ENCODE measurements at regions not wholly inside any gene's neighbourhood (a gene's known extent, or its start where the extent isn't known, plus 50 kb on each side); places are given as distances from the start of the nearest gene placed in this dataset.

- TF ChIP-seq ZNF274 (IDR thresholded peaks at IDR 0.05; ENCODE audit: borderline replicate concordance, extremely low read depth, low read length) (no peak), EP300 (IDR thresholded peaks at IDR 0.05; ENCODE audit: borderline replicate concordance in 1 of 2, low read depth in 2 of 2, low read length in 2 of 2) (no peak), POLR2A (IDR thresholded peaks at IDR 0.05; ENCODE audit: control extremely low read depth in 1 of 2, low read depth in 2 of 2, low read length in 2 of 2) (no peak), SP4 (IDR thresholded peaks at IDR 0.05; ENCODE audit: low read length) (no peak), POLR2AphosphoS5 (IDR thresholded peaks at IDR 0.05; ENCODE audit: low read depth, low read length) (no peak), YY1 (IDR thresholded peaks at IDR 0.05; ENCODE audit: low read depth, low read length) (no peak), TBP (IDR thresholded peaks at IDR 0.05; ENCODE audit: low read depth, low read length) (no peak), RAD21 (IDR thresholded peaks at IDR 0.05 in 1 of 2, conservative IDR thresholded peaks at IDR 0.05 in 1 of 2; ENCODE audit: low read depth in 2 of 2, low read length in 2 of 2) (peak in 1 of 2 experiments; percentile 13; a peak in 1 of 4 replicates)
- TF ChIP-seq, protein P1, sequence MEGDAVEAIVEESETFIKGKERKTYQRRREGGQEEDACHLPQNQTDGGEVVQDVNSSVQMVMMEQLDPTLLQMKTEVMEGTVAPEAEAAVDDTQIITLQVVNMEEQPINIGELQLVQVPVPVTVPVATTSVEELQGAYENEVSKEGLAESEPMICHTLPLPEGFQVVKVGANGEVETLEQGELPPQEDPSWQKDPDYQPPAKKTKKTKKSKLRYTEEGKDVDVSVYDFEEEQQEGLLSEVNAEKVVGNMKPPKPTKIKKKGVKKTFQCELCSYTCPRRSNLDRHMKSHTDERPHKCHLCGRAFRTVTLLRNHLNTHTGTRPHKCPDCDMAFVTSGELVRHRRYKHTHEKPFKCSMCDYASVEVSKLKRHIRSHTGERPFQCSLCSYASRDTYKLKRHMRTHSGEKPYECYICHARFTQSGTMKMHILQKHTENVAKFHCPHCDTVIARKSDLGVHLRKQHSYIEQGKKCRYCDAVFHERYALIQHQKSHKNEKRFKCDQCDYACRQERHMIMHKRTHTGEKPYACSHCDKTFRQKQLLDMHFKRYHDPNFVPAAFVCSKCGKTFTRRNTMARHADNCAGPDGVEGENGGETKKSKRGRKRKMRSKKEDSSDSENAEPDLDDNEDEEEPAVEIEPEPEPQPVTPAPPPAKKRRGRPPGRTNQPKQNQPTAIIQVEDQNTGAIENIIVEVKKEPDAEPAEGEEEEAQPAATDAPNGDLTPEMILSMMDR (IDR thresholded peaks at IDR 0.05; ENCODE audit: control extremely low read depth in 1 of 3, insufficient read depth in 1 of 3, low read depth in 1 of 3, low read length in 3 of 3), result no peak
- TF ChIP-seq, protein P2, sequence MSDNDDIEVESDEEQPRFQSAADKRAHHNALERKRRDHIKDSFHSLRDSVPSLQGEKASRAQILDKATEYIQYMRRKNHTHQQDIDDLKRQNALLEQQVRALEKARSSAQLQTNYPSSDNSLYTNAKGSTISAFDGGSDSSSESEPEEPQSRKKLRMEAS (IDR thresholded peaks at IDR 0.05), result no peak
Measured at GRCh38 chr13:54185101-54185500, 1156.5 kb downstream of the OLFM4 start.

All from H1 (cell line).